ENCODE measurements at regions not wholly inside any gene's neighbourhood (a gene's known extent, or its start where the extent isn't known, plus 50 kb on each side); places are given as distances from the start of the nearest gene placed in this dataset.

DNA sequence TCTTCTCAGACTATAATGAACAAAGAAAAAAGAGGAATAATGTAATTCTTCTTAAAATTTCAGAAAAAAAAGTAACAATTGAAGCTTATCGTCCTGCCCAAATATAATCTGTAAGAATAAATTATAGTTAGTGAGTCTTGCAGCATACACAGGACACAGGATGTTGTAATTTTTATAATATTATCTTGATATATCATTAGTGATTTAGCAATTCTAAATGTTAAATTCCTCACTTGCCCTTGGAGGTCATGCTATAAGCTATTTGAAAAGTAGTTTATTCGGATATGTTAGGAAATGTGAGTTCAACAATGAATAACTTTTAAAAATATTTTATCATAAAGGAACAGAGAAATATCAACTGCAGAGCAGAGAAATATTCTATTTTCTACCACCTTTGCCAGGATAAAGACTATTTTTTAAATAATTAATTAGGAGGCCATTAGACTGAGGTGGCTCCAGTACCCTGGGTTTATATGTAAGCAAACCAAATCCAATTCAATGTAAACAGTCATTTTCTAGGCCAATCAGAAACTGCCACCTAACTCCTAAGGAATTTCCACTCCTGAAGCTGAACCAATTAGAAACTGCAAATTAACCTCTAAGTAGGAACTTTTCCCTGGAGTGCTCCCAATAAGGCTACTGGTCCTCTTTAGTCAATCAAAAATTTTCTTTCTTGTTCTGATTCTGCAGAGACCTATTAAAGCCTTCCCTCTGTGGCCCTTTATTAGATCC, 1109.3 kb downstream of the ROBO2 start:
- no peak for DNase-seq (ENCODE audit: low read depth)

DNA sequence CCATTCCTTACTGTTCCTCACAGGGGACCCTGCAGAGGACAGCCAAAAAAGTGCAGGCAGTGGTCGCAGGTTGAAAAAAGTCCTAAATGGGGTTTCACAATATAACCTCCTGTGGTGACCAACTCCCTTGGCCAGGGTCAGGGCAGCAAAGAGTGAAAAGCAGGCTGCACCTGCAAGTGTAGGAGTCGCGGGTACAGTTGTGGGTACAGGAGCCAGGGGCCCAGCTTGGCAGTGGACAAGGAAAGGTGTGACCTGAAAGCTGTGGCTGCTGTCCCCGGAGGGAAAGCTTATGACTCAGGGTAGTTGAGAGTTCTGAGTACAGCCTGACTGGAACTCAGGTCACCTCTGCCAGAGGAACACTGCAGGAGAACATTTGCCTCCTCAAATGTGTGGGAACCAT, 1114.1 kb downstream of the ROBO2 start:
- no peak for DNase-seq (ENCODE audit: low read depth)

DNA sequence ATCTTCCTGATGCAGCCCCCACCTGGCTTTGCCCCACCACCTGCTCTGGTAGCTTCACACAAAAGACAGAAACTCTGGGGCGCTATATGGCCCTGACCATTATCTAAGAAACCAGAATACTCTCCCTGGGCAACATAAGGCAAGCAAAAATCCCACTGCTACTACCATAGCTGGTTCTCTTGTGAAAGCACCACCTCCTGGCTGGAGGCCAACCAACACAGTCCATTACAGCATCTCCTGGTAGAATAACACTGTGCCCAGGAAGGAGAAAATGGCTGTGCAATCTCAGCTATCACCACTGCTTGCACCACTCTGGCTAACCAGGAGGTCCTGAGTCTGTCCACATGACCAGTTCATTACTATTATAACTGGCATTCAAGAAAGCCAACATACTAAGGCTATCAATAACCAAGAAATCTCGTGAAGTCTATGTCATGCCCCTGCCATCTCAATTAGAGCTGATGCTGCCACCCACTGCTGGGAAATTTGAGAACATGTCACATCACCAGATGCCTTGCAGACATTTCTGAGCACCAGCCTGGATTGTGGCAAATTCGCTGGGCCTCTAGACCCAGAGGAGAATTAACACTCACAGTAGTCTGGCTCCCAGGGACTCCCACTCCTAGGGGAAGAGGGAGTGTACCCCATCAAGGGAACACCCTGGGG, 1114.8 kb downstream of the ROBO2 start:
- no peak for DNase-seq (ENCODE audit: low read depth)

DNA sequence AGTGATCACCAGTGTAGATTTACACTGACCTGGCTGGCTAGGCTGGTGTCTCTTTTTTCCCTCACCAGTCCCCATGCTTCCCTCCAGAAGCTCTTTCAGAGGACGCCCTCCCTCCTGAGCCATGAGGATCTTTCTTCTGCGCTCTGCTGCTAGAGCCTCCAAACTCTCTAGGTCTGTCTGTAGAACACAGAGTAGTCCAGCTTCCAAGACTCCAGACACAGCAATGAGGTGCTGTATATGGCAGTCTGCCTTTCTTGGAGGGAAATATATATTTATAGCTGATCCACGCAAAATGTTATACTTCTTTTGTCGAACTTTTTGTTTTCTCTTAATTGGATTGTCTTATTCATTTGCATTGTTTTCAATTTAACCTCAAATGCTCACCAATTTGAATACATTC, 1121.8 kb downstream of the ROBO2 start:
- DNase-seq (ENCODE audit: low read depth) = no peak

GRCh38 chr3:78163379-78163778, 1123.5 kb downstream of the ROBO2 start:
- no peak for DNase-seq (ENCODE audit: low read depth)

- DNase-seq (ENCODE audit: low read depth) = no peak
These were observed 1126.0 kb downstream of the ROBO2 start for GRCh38 chr3:78165876-78166275.

DNA sequence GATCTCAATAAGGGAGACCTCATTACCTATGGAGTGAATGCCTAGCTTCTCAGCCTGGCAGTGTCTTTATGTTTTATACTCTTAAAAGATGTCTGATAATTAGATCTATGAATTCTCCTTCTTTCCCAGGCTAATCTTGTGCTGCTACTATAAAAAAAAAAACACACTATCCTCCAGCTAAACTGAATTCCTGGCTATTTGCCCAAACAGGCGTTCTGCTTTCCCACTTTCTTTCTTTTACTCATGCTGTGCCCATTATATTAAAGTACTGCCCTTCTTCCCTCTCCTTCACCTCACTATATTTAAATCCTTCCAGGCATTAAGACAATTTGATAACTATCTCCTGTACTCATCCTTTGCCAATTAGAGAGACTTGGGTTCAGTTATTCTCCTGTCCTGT, 1134.9 kb downstream of the ROBO2 start:
- DNase-seq (ENCODE audit: low read depth) = no peak

GRCh38 chr3:78176869-78177268, 1137.0 kb downstream of the ROBO2 start:
- no peak for DNase-seq (ENCODE audit: low read depth)

GRCh38 chr3:78177780-78178179, 1137.9 kb downstream of the ROBO2 start:
- no peak for DNase-seq (ENCODE audit: low read depth)

DNA sequence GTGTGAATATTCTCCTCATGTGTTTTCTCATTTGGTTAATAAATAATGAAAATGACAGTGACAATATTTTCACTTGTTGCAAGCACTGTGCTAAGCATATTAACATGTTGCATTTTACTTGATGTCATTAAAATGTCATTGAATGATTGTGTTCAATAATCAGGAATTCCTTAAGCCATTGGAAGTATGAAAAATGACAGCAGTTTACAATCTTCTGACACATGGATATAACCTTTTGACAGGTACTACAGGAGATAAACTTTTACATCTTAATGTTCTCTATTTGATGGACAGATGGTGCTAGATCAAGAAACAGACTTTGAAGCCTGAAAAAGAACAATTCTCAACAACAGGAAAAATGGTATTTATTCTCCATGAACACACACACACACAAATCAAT, 1138.3 kb downstream of the ROBO2 start:
- no peak for DNase-seq (ENCODE audit: low read depth)

DNA sequence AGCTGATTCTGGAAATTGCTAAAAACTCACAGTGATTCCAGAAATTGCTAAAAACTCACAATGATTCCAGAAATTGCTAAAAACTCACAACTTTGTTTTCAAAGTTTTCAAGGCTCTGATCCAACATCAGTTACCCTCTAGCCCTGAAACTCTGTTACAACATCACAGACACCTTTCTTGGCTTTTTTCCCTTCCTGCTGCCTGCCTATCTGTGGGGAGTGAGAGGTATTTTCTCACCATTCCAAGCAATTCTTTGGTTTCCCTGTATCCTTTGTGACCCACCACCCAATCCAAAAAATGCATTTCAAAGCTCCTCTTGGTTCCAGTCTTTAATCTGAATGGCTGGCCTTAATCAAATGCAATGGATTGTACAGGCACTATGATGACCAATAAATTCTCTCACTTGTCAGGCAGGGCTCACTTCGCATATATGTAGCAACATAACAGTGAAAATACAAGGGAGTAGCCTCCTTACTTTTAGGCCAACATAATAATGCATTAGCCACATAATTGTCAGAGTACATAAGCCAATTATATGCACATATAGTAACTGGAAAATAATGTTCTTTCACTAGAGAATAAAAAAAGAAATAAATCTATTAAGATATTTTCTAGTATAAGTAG, 1139.0 kb downstream of the ROBO2 start:
- DNase-seq (ENCODE audit: low read depth) = no peak

DNA sequence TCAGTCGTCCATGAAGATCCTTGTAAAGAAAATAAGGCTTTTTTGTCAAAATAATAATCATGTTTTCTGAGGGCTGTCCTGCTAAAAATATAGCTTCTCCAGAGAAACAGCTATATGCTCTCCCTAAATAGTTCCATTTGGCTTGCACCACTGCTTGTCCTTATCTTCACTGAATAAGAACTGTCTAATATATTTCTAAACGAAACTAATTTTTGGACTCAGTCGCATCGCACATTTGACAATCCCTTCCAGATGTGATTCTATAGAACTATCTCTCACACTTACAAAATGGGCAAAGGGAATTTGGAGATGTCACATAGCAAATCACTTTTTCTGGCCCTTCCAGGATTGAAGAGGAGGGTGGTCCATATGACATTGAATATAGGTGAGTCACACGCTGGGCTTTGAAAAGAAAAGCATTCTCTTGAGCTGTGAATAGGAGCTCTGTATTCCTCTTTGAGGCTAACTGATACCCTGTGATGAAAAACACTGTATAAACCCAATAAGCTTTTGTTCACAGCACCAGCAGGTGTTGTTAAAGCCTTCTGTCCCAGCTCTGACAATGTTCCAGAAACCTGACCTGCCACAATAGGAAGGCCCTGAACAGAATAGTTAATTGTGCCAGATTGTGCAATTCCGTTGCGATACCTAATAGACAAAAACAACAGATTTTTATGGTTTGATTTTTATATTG, 1144.2 kb downstream of the ROBO2 start:
- DNase-seq (ENCODE audit: low read depth) = no peak

GRCh38 chr3:78186404-78186803, 1146.5 kb downstream of the ROBO2 start:
- DNase-seq (ENCODE audit: low read depth) = no peak

DNA sequence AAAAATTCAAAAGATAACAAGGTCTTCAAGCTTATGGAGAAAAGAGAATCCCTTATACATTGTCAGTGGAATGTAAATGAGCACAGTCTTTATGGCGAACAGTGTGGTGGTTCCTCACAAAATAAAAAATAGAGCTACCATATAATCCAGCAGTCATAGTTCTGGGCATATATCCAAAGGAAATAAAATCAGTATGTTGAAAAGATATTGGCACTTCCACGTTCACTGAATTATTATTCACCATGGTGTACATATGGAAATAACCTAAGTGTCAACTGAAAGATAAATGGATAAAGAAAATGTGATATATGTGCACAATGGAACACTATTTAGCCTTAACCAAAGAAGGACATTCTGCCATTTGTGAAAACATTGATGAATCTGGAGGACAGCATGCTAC, 1161.2 kb downstream of the ROBO2 start:
- DNase-seq (ENCODE audit: low read depth) = no peak

DNA sequence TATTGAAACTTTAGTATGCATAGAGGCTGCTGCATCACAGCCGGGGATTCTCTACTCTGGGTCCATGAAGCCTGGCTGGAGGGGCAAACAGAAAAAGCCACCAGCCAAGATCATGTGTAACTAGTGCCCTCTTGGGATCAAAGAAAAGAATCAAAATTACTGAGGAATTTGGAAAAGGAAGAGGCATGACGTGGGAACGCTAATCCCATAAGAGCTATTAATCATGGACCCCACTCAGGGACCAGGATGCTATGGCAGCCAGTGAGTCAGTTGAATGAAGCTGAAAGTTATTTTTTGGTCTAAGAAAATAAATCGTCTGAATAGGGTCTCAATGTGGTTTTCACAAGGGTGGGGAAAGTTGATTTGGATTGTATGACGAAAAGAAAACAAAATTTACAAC, 1165.1 kb downstream of the ROBO2 start:
- DNase-seq (ENCODE audit: low read depth) = peak; percentile 38

DNA sequence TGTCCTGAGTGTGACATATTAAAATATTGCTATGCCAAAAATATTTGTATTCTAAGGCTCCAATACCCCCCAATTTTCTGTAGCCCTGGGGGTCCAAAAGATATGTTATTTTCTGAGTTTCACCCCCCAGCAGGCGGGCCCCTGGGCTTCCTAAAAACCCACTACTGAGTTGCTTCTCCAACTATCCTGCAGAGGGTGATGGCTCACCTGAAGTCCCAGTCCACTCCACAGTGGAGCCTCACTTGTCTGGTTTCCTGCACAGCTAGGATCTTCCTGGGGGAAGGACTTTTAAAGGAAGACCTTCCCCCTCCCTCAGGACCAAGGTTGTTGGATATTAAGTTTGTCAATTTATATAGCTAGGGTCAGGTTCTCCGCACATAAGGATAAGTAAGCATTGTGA, 1181.4 kb downstream of the ROBO2 start:
- no peak for DNase-seq (ENCODE audit: low read depth)

GRCh38 chr3:78221796-78222195, 1181.9 kb downstream of the ROBO2 start:
- no peak for DNase-seq (ENCODE audit: low read depth)

DNA sequence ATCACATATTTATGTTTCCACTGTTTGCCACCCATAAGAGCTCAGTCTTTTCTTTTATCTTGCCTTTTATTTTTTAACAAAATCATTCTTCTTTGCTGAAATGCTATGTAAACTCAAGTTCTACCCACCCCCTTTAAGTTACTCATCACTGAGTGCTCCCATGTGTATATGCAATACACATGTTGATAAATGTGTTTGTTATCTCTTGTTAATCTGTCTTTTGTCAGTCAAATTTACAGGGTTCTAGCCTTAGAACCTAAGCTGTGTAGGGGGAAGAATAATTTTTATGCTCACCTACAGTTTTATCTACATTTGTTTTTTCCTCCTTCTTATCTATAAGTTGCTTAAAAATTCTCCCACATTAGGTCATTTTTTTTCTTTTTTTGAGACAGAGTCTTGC, 1195.9 kb downstream of the ROBO2 start:
- no peak for DNase-seq (ENCODE audit: low read depth)

DNA sequence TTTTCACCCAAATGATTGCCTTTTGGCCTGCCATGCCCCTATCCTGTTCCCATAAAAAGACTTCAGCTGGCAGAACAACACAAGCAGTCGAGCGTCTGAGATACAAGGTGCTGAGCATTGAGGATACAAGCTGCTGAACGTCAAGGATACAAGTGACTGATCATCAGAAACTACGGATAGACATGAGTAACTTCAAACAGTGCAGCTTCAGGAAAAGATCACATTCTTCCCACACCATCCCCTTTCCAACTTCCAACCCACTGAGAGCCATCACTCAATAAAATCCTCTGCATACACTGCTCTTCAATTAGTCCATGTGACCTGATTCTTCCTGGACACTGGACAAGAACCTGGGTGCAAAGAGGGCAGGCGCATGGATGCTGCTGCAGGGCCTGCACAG, 1198.9 kb downstream of the ROBO2 start:
- DNase-seq (ENCODE audit: low read depth) = no peak

GRCh38 chr3:78242724-78243123, 1202.8 kb downstream of the ROBO2 start:
- DNase-seq (ENCODE audit: low read depth) = no peak

DNA sequence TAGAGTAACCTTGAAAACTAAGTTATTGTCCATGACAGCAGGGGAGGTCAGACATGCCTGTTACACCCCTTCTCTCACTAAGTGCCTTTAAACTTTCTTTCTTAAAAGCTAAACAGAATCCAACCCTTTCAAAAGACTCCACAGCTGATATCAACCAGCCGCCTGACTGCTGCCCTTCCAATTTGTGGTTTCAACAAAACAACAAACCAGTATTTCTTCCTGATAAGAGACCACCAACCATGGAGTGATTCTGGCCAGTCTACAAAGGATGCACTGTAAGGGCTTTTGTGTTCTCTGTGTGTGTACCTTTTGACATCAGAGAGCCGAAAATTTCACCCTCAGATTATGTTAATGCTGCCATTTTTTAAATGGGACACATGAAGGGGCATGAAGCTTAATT, 1204.2 kb downstream of the ROBO2 start:
- no peak for DNase-seq (ENCODE audit: low read depth)

DNA sequence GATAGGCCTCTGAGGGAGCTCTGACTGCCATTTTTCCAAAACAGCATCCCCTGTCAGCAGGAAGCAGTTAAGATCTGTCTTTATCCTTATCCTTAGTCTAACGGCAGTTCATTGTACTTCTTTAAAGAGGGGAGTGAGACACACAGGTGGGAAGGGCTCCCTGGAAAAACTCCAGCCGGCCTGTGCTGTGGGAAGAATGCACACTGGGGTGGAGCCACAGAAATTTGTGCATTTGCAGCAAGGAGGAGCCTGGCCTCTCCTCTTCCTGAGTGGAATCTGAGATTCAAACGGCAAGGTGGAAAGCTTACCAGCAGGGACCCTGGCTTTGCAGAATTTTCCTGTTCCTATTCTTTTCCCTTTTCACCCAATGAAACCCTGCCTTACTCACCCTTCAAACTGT, 1209.4 kb downstream of the ROBO2 start:
- DNase-seq (ENCODE audit: low read depth) = no peak

DNA sequence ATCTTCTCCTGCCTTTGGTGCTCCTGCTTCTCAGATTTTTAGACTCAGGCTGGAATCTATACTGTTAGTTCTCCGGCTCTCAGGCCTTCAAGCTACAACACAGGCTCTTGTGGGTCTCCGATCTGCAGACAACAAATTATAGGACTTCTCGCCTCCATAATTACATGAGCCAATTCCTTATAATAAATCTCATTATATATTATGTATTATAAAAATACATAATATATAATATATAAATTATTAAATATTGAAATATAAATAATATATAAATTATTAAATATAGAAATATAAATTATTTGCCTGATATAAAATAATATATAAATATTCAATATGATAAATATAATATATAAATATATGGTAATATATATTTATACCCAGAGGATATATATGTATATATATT, 1214.0 kb downstream of the ROBO2 start:
- DNase-seq (ENCODE audit: low read depth) = no peak
